Esophagus muscularis mucosa (tissue), 4 donors: ENCODE measurements at regions not wholly inside any gene's neighbourhood (a gene's known extent, or its start where the extent isn't known, plus 50 kb on each side); places are given as distances from the start of the nearest gene placed in this dataset.
"Not testable (repeated sequence)": the region's sequence is repeated elsewhere in the genome, so short reads cannot be mapped to it uniquely, and the experiment has no call there.

Experiments used
- DNase-seq: peaks from one replicate; pipeline ENCODE4 v3.0.0-alpha.2; 2017; ENCODE audit errors: extremely low spot score
- H3K27ac ChIP-seq, 4 donors: fragments of 200-600 bp; sonication (generic); replicated peaks in 1 of 4; 1 replicate in 3 of 4; 2 replicates in 1 of 4; pipeline ENCODE4 v1.5.1; 2016 to 2019; ENCODE audit warnings: mild to moderate bottlenecking in 1 of 4
- H3K27me3 ChIP-seq, 4 donors: fragments of 200-600 bp; sonication (generic); one replicate each; pipeline versions ENCODE4 v1.5.1 to v1.6.0; 2016 to 2019
- H3K36me3 ChIP-seq, 4 donors: fragments of 200-600 bp; sonication (generic); one replicate each; pipeline ENCODE4 v1.5.1; 2016 to 2019
- H3K4me1 ChIP-seq, 4 donors: fragments of 200-600 bp; sonication (generic); one replicate each; pipeline ENCODE4 v1.5.1; 2016 to 2019
- H3K4me3 ChIP-seq, 4 donors: fragments of 200-600 bp; sonication (generic); 1 replicate in 2 of 4; 2 replicates in 2 of 4; pipeline ENCODE4 v1.5.1; 2016 to 2019; ENCODE audit warnings: mild to moderate bottlenecking in 4 of 4, moderate library complexity in 1 of 4
- H3K9me3 ChIP-seq, 4 donors: fragments of 200-600 bp; sonication (generic); 1 replicate in 3 of 4; 2 replicates in 1 of 4; pipeline ENCODE4 v1.5.1; 2016 to 2019
- POLR2AphosphoS5 ChIP-seq, 2 donors: sonication (generic); formaldehyde crosslinking; IDR thresholded peaks; one replicate each; pipeline ENCODE4 v1.6.1; 2017; ENCODE audit warnings: antibody characterized with exemption in 2 of 2
- WGBS: methylation state at CpG from one replicate; pipeline ENCODE4 v1.1.5; 2018; 5-methylcytosine and 5-hydroxymethylcytosine counted together
- intact Hi-C: fragments of 100-400 bp; cut with DNase I; formaldehyde crosslinking; loops from one replicate; pipeline ENCODE4 v1.15.1; 2023

DNA sequence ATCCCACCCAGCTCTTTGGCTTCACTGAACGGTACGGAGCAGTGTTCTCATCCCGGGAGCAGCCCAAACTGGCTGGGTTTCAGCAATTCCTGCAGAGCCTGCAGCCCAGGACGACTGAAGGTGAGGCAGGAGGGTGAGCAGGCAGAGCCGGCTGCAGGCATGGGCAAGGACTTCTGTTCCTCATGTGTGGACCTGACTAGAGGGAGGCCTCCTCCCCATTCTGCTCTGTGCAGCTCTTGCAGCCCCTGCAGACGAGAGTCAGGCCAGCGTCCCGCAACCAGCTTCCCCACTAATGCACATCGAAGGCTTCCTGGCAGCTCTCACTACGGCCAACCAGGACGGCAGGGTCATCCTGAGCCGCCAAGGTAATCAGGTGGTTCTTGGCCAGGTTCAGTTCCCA, 97.8 kb upstream of the PZP start:
- no CpG with 5 or more reads among the region's 12 CpGs for WGBS
- intact Hi-C loops: not testable (repeated sequence)

DNA sequence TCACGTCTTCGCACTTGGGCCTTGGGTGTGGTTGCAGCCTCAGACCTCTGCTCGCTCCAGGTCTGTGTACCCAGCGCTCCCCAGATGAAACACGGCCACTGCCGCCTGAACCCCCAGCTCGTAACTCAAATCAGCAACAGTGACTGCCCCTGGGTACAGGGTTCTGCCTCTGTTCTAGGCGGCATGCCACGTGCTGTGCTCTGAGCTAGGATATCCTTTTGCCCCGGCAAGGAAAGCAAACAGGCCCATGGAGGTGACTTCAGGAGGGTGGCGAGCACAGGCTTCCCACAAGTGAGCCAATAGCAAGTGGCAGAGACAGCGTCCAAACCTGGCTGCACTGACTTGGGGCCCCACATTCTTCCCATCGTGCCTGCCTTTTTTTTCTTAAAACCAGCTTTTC, 96.3 kb upstream of the PZP start:
- intact Hi-C loops, H3K9me3 ChIP-seq, DNase-seq, H3K4me1 ChIP-seq, H3K4me3 ChIP-seq, H3K27ac ChIP-seq, H3K27me3 ChIP-seq: not testable (repeated sequence)
- WGBS: 100% methylated on average over 8 of the region's 13 CpGs
- H3K36me3 ChIP-seq: peaks cover 0 to 18% (median 0%) of the 10 kb centered on the region in 4 donors

More for the DNA sequence above, 97.8 kb upstream of the PZP start:
- not testable (repeated sequence) for DNase-seq, H3K9me3 ChIP-seq, H3K4me3 ChIP-seq, H3K27me3 ChIP-seq, H3K27ac ChIP-seq, H3K4me1 ChIP-seq
- H3K36me3 ChIP-seq: peaks cover 0 to 20% (median 0%) of the 10 kb centered on the region in 4 donors

DNA sequence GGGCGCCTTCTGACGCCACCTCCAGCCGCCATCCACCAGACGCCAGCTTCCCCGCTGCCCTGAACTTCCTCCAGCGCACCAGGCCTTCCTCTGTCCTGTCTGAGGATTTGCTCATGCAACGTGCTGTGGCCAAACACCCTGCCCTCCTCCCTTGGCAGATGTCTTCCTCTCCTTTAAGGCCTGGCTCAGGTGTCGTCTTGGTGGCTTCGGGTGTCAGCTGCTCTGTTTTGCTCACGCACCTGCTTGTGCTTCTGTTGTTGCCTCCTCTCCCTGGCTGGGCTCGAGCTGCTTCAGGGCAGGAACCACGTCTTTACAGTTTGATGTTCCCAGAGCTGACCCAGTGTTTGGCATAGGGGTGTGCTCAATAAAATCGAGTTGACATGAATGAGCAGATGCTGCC, 87.7 kb upstream of the PZP start:
- H3K4me3 ChIP-seq, intact Hi-C loops, H3K27ac ChIP-seq, H3K4me1 ChIP-seq, H3K9me3 ChIP-seq, H3K27me3 ChIP-seq, DNase-seq: not testable (repeated sequence)
- WGBS: no CpG with 5 or more reads among the region's 13 CpGs
- H3K36me3 ChIP-seq: peaks cover 0 to 11% (median 0%) of the 10 kb centered on the region in 4 donors

DNA sequence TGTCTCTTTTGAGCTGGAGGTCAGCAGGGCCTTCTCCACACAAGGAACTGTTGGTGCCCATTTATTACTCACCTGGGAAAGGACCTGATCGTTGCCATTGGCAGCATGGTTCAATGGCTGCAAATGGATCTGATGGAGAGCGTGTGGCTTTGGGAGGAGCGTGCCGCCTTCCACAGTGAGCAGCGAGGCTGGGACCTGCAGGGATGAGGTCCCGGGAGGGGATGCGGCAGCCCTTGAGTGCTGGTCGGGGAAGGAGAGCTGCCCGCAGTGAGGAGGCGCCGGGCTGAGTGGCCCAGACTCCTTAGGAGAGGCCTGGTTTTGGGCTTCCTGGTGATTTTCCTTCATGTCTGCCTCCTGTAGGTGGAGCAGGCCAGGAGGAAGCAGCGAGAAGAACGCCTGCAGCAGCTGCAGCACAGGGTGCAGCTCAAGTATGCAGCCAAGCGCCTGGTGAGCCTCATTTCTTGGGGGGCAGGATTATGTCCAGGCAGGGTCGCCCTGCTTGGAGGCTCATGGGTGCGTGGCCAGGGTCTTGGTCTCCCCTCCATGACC, 86.0 kb upstream of the PZP start:
- 94% methylated on average over 6 of the region's 16 CpGs for WGBS

DNA sequence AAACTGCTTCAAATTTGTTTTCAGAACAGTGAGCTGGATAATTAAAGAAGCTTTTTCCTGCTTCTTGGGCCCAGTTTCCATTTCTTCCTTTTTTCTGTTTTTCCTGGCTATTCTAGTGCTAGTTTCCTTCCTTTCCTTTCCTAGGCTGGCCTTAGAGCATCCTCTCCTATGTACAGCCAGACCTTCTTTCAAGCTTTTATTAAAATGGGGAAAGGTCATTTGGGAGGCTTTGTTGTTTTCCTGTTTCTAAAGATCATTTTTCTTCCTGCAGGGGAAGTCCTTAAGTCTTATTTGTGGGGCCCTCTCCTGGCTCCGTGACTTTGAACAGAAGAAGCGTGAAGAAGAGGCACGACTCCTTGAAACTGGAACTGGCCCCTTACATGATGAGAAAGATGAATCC, 85.2 kb upstream of the PZP start:
- H3K4me3 ChIP-seq, DNase-seq, intact Hi-C loops, H3K27me3 ChIP-seq, H3K36me3 ChIP-seq, H3K9me3 ChIP-seq, H3K27ac ChIP-seq, H3K4me1 ChIP-seq: not testable (repeated sequence)
- no CpG with 5 or more reads among the region's 3 CpGs for WGBS

More for the DNA sequence above, 86.0 kb upstream of the PZP start:
- intact Hi-C loops, DNase-seq, H3K4me3 ChIP-seq, H3K9me3 ChIP-seq, H3K27ac ChIP-seq, H3K4me1 ChIP-seq, H3K27me3 ChIP-seq: not testable (repeated sequence)
- peaks cover 0 to 10% (median 0%) of the 10 kb centered on the region in 4 donors for H3K36me3 ChIP-seq

DNA sequence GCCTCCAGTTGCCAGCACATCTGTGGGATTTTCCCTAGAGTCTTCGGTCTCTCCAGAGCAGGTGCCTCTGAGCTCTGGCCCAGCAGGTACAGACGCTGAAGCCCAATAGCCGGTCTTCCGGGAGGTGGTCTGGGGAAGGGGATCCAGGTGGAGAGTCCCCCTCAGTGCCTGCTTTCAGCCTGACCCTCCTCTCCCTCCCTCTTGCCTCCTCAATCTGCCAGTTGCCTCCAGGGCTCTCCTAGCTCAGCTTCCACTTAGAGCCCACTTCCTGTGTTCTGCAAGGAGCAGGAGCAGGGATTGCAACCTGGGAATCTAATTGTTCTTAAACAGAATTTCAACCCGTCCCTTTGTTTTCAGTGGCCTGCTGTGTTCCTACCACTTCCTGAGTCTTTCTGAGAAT, 81.8 kb upstream of the PZP start:
- H3K4me3 ChIP-seq, intact Hi-C loops, DNase-seq, H3K27me3 ChIP-seq, H3K9me3 ChIP-seq, H3K27ac ChIP-seq, H3K36me3 ChIP-seq, H3K4me1 ChIP-seq: not testable (repeated sequence)
- WGBS: no CpG with 5 or more reads among the region's 5 CpGs

DNA sequence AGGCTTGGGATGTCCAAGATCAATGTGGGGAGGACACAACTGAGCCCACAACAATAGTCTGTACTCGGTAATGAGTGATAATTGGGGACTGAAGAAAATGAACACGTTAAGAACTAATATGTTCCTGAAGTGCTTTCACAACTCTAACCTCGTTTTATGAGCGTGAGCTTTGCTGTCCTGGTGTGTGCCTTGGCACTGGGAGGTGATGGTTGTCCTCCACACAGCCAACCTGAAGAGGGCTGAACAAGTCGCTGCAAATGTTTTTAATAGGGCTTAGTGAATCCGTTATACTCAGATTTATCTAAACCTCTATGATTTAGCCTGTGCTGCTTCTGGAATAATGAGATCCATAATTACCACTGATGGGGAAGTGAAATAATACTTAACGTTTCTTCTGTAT, 76.5 kb upstream of the PZP start:
- H3K4me3 ChIP-seq: peak overlapping the region in 1 of 4 donors; percentile 52
- WGBS: 30% methylated on average over 3 of the region's 7 CpGs
- H3K9me3 ChIP-seq, H3K27ac ChIP-seq, H3K27me3 ChIP-seq, H3K36me3 ChIP-seq, intact Hi-C loops, H3K4me1 ChIP-seq, DNase-seq: not testable (repeated sequence)

DNA sequence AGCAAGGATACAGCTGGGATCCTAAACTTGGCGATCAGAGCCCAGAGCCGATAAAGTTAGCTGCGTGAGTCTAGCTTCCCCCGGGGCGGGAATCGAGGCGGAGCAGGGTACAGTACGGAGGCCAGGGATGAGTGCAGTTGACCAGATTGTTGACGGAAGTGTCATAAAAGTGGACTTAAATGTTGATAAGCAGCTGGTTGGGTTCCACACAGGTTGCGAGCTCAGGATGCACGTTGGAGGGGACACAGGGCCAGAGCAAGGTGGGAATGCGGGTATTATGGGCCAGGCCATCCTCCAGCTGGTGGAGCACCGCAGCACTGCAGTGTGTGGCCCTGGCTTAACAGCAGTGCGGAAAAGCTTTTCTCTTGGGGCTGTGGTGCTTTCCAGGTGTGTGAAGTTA, 76.0 kb upstream of the PZP start:
- H3K4me1 ChIP-seq, H3K9me3 ChIP-seq, DNase-seq, intact Hi-C loops, H3K36me3 ChIP-seq, H3K27me3 ChIP-seq: not testable (repeated sequence)
- Histone ChIP-seq H3K4me3 (peak overlapping the region; percentile 52 to 66 (median 53)), H3K27ac (peak overlapping the region; percentile 49 to 81 (median 68))
- WGBS: no CpG with 5 or more reads among the region's 14 CpGs

DNA sequence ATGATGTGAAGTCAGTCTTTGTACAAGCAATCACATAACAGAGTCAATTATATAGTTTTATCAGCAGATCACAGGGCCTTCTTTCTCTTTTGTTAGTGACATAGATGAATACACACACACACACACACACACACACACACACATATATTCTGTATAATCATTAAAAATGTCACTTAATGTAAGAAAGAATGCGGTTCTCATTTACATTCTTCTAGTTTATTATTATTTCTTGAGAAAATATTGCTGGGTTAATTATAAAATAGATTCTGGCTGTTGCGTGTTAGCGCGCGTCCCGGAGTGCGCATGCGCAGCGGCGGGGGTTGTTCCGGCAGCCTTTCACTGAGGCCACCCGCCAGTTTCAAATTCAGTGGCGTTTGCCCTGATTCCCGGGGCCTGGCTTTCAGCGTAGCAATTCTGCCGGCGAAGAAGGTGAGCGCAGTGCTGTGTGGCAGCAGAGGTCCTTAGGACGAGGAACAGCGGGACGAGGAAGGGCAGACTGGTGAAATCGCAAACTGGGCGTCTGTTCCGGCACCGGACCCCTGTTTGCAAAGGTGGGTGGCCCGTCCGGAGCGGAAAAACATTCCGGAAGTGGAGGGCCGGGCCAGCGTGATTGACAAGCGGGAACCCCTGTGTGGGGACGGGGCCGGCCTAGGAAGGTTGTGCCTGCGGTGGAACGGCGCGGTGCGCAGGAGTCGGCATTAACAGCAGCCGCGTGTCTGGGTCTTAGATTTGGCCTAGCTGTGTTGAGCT, 75.3 kb upstream of the PZP start:
- H3K9me3 ChIP-seq, intact Hi-C loops, H3K27me3 ChIP-seq, H3K4me1 ChIP-seq, H3K36me3 ChIP-seq: not testable (repeated sequence)
- 2% methylated on average over 12 of the region's 42 CpGs for WGBS
- TF ChIP-seq POLR2AphosphoS5 (IDR thresholded peaks at IDR 0.05): peak in 1 of 2 donors; percentile 47
- peak overlapping the region; percentile 52 to 66 (median 53) for H3K4me3 ChIP-seq
- DNase-seq: peak; percentile 93
- H3K27ac ChIP-seq: peak overlapping the region; percentile 66 to 81 (median 70)
